ENCODE measurements at regions not wholly inside any gene's neighbourhood (a gene's known extent, or its start where the extent isn't known, plus 50 kb on each side); places are given as distances from the start of the nearest gene placed in this dataset.

DNA sequence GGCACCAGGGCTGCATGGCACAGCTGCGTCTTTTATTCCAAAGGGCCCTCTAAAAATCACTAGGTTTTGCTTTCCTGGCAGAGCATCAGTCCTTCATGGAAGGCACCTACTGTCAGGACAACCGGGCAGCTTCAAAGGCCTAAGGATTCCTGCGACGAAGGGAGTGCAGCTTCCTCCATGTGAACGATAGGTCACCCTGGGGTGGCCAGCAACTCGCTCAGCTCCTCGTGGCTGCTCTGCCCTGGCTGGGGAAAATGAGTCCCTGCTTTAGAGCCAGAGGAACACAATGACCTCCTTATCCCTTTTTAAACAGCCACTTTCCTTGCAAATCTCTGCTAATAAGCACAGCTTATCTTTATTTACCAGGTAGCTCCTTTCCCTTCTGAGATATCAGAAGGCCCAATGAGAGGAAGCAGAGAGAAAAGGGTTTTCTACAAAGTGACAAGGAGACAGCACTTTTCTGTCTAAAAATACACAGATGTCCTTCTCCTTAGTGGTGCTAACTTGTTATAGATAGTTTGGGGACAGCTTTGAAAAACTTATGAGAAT is 71.6 kb upstream of the SMYD2 start:
- TF ChIP-seq POLR2A (IDR thresholded peaks at IDR 0.05), result no peak
- TF ChIP-seq, protein P1, sequence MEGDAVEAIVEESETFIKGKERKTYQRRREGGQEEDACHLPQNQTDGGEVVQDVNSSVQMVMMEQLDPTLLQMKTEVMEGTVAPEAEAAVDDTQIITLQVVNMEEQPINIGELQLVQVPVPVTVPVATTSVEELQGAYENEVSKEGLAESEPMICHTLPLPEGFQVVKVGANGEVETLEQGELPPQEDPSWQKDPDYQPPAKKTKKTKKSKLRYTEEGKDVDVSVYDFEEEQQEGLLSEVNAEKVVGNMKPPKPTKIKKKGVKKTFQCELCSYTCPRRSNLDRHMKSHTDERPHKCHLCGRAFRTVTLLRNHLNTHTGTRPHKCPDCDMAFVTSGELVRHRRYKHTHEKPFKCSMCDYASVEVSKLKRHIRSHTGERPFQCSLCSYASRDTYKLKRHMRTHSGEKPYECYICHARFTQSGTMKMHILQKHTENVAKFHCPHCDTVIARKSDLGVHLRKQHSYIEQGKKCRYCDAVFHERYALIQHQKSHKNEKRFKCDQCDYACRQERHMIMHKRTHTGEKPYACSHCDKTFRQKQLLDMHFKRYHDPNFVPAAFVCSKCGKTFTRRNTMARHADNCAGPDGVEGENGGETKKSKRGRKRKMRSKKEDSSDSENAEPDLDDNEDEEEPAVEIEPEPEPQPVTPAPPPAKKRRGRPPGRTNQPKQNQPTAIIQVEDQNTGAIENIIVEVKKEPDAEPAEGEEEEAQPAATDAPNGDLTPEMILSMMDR (IDR thresholded peaks at IDR 0.05), result no peak
